BJ (cell line): ENCODE measurements at regions not wholly inside any gene's neighbourhood (a gene's known extent, or its start where the extent isn't known, plus 50 kb on each side); places are given as distances from the start of the nearest gene placed in this dataset.

ENCODE experiments used
- CTCF ChIA-PET: fragments of 350-600 bp; formaldehyde crosslinking; extraction: SDS; loops from one replicate; lab custom pipeline; 2021; ENCODE audit warnings: antibody characterized with exemption, inconsistent platforms; lab: Yijun Ruan, JAX
- POLR2A ChIA-PET: fragments of 300-600 bp; sonication (Branson Sonifier 250); formaldehyde crosslinking; extraction: SDS; loops from one replicate; lab custom pipeline; 2021; ENCODE audit warnings: antibody characterized with exemption; lab: Charles Lee
- DNase-seq: peaks from one replicate; pipeline ENCODE4 v3.0.0-alpha.2; 2011; ENCODE audit warnings: low read depth
- H3K27me3 ChIP-seq: 2 replicates; pipeline ENCODE4 v1.6.0; 2011; ENCODE audit warnings: low read length; ENCODE audit not compliant: control insufficient read depth, insufficient read depth
- H3K36me3 ChIP-seq: 2 replicates; pipeline ENCODE4 v1.5.1; 2011; ENCODE audit warnings: low read length; ENCODE audit not compliant: control insufficient read depth, insufficient read depth
- H3K4me3 ChIP-seq: 2 replicates; pipeline ENCODE4 v1.5.1; 2011; ENCODE audit warnings: low read depth, mild to moderate bottlenecking, control low read depth, low read length
- TF ChIP-seq, protein P1 (sequence below): IDR thresholded peaks from 2 replicates; pipeline ENCODE4 v1.5.1; 2011; ENCODE audit warnings: low read depth, mild to moderate bottlenecking, control low read depth, inconsistent platforms, low read length, moderate library complexity; ENCODE audit not compliant: insufficient read depth

DNA sequence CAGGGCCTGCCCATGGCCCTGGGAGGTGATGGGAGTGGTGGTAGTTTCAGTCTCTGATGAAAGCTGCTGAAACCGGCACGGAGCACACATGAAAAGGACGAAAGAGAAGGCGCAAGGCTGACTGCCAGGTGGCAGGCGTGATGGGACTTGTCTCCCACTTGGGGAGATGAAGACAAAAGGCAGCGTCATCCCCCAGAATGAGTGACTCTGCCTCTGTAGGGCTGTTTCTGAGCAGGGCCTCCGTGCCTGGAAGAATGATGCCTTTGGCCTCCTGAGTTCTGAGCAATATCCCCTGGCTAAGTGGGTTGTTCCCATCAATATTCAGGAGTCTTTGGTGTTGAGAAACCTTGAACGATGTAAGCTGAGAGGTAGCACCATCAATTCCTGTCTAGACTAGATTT is 237.8 kb downstream of the OPA1 start:
- H3K36me3 ChIP-seq, result no peaks in the 10 kb centered on the region
- TF ChIP-seq, protein P1, sequence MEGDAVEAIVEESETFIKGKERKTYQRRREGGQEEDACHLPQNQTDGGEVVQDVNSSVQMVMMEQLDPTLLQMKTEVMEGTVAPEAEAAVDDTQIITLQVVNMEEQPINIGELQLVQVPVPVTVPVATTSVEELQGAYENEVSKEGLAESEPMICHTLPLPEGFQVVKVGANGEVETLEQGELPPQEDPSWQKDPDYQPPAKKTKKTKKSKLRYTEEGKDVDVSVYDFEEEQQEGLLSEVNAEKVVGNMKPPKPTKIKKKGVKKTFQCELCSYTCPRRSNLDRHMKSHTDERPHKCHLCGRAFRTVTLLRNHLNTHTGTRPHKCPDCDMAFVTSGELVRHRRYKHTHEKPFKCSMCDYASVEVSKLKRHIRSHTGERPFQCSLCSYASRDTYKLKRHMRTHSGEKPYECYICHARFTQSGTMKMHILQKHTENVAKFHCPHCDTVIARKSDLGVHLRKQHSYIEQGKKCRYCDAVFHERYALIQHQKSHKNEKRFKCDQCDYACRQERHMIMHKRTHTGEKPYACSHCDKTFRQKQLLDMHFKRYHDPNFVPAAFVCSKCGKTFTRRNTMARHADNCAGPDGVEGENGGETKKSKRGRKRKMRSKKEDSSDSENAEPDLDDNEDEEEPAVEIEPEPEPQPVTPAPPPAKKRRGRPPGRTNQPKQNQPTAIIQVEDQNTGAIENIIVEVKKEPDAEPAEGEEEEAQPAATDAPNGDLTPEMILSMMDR, result no peak
- no peak overlapping the region for H3K4me3 ChIP-seq
- H3K27me3 ChIP-seq, result peaks cover 7% of the 10 kb centered on the region
- CTCF ChIA-PET, result interaction anchor here (1.0 kb wide), 1 partner anchor 306 kb away, joined by 4 read pairs; the partner anchor contains the start of gene HES1
- POLR2A ChIA-PET, result no interaction called here
- DNase-seq, result no peak

DNA sequence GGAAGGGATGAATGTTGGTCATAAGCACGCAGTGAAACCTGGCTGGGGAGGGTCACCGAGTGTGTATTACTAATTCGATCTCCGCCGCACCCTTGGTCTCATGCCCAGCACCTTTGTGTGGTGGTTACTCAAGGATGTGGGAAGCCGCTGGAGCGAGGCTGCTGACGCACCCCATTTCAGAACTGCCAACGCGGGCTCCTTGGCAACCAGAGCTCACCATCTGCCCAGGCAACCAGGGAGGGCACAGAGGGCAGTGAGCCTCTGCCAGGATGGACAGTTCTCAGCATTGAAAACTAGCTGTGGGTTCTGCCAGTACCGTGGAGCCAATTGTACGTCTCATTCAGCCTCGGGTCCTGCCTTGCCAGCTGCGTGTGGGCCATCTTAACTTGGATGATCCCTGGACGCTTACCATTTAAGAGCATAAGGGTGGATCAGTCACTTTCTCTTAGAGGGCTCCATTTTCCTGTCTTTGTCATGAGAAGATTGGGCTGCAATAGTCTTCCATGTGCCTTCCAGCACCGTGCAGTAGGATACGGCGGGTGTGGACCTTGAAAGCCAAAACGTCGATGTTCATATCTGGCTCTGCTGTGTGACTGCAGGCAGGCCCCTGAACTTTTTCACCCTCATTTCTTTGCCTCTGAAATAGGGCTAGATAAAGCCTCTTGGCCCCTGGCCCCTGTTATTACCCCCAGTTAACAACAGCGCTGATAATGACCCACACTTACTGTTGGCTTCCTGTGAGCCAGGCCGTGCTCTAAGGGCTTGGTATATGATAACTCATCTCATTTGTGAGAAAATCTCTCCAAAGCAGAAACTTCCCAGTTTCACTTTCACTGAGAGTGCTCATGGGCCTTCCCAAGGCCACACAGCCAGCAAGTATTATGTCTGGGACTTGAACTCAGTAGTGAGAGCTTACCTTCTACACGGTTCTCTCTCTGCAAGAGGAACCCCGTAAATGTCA is 238.8 kb downstream of the OPA1 start:
- POLR2A ChIA-PET, result no interaction called here
- CTCF ChIA-PET, result interaction anchor here (1.0 kb wide), 1 partner anchor 305 kb away, joined by 4 read pairs; the partner anchor contains the start of gene HES1
- TF ChIP-seq, protein P1, result no peak
- DNase-seq, result no peak
- Histone ChIP-seq H3K27me3 (peaks cover 6% of the 10 kb centered on the region), H3K4me3 (no peak overlapping the region), H3K36me3 (no peaks in the 10 kb centered on the region)

DNA sequence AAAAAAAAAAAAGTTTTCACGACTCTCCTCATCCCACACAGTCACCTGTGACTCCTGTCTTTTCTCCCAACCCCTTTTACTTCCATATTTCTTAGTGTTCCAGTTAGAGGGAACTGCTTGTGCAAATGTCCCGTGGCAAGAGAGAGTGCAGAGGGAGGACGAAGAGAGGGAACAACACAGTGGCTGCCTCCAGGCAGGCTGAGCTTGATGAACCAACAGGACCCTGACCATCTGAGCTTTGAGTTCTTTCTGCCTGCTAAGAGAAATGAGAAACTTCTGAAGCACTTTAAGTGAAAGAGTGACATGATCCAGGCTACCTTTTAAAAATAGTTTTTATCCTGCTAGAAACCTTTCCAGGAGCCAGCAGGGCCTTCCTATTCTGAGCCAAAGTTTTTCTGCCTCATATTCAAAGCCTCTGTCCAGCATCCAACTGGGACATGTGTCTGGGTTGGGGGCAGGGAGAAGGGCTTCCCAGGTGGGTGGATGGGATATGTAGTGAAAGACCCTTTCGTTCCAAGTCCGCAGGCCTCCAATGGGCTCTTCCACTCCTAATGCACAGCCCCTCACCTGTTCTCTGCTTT is 239.9 kb downstream of the OPA1 start:
- CTCF ChIA-PET, result no interaction called here
- POLR2A ChIA-PET, result no interaction called here
- no peak overlapping the region for H3K4me3 ChIP-seq
- peaks cover 4% of the 10 kb centered on the region; the same call in 1 of the 2 replicates for H3K27me3 ChIP-seq
- no peak for DNase-seq
- H3K36me3 ChIP-seq, result no peaks in the 10 kb centered on the region
- TF ChIP-seq, protein P1, result no peak

DNA sequence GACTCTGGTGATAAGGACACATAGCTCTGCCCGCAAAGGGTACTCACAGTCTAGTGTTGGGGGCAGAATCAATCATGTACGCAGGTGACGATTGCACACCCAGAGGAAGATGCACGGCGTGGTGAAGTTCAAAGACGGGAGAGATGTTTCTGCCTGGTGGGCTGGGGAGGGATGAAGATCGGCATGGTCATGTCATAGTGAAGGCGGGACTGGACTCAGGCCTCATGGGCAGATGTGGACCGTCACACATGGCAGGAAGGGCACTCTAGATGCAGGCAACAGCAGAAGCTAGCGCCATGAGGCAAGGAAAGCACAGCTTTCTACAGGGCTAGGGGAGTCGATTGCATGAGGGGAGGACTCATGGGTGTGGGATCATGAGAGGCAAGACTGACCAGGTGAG is 240.6 kb downstream of the OPA1 start:
- H3K27me3 ChIP-seq, result 0 out of 2 replicates have a peak, but pooled peaks cover under 1% of the 10 kb centered on the region
- no peaks in the 10 kb centered on the region for H3K36me3 ChIP-seq
- CTCF ChIA-PET, result no interaction called here
- POLR2A ChIA-PET, result no interaction called here
- no peak overlapping the region for H3K4me3 ChIP-seq
- TF ChIP-seq, protein P1, result no peak
- no peak for DNase-seq

DNA sequence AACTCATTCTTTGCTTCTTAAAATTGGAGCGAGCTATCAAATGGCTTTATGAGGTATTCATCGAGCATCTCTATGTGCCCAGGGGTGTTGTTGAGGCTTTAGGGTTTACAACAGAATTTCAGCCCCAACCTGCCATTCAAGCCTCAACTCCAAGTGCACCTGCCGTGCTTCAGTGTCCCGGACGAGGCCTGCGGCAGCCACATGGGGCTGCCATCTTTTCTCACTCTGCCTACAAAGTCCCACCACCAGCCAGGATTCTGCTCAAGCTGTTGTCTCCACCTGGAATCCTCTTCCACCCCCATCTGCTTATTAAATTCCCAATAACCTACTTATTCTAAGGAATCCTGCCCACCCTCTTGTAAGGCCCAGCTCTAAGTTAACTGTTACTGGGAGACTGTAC is 242.4 kb downstream of the OPA1 start:
- TF ChIP-seq, protein P1, result no peak
- ChIA-PET CTCF (interaction anchor here (0.6 kb wide), 1 partner anchor 119 kb away, joined by 3 read pairs; no protein-coding TSS in a partner anchor), POLR2A (no interaction called here)
- H3K36me3 ChIP-seq, result no peaks in the 10 kb centered on the region
- no peaks in the 10 kb centered on the region for H3K27me3 ChIP-seq
- H3K4me3 ChIP-seq, result no peak overlapping the region
- DNase-seq, result no peak
